ENCODE measurements at regions not wholly inside any gene's neighbourhood (a gene's known extent, or its start where the extent isn't known, plus 50 kb on each side); places are given as distances from the start of the nearest gene placed in this dataset.
A peak's percentile ranks its signal among the peaks of the same experiment; 100 is the strongest.
"Not testable (repeated sequence)": the region's sequence is repeated elsewhere in the genome, so short reads cannot be mapped to it uniquely, and the experiment has no call there.

GRCh38 chr6:26275663-26276062, 89.3 kb upstream of the BTN3A2 start:
- no peak overlapping the region for H3K4me3 ChIP-seq (ENCODE audit: low read depth, low read length)
- in situ Hi-C loops (cut with HindIII; ENCODE audit: low sequenced_read_pairs): no loop called here
- no peak for TF ChIP-seq CTCF (IDR thresholded peaks at IDR 0.05; ENCODE audit: low read depth, low read length)
- no peak for DNase-seq (ENCODE audit: low read depth, low spot score)

GRCh38 chr6:26276841-26277648, 88.0 kb upstream of the BTN3A2 start:
- DNase-seq (ENCODE audit: low read depth, low spot score): no peak
- H3K4me3 ChIP-seq (ENCODE audit: low read depth, low read length): no peak overlapping the region

GRCh38 chr6:26278536-26278935, 86.5 kb upstream of the BTN3A2 start:
- no peak for TF ChIP-seq CTCF (IDR thresholded peaks at IDR 0.05; ENCODE audit: low read depth, low read length)
- DNase-seq (ENCODE audit: low read depth, low spot score): no peak
- in situ Hi-C loops (cut with HindIII; ENCODE audit: low sequenced_read_pairs): no loop called here
- no peak overlapping the region for H3K4me3 ChIP-seq (ENCODE audit: low read depth, low read length)

More at GRCh38 chr6:26276841-26277648, 88.0 kb upstream of the BTN3A2 start:
- no peak for TF ChIP-seq CTCF (IDR thresholded peaks at IDR 0.05; ENCODE audit: low read depth, low read length)
- in situ Hi-C loops (cut with HindIII; ENCODE audit: low sequenced_read_pairs): no loop called here

- in situ Hi-C loops (cut with HindIII; ENCODE audit: low sequenced_read_pairs); DNase-seq (ENCODE audit: low read depth, low spot score); H3K4me3 ChIP-seq (ENCODE audit: low read depth, low read length): not testable (repeated sequence)
These were observed 85.6 kb upstream of the BTN3A2 start for GRCh38 chr6:26279371-26279770.

GRCh38 chr6:26280407-26280806, 84.6 kb upstream of the BTN3A2 start:
- DNase-seq (ENCODE audit: low read depth, low spot score): no peak
- no peak for TF ChIP-seq CTCF (IDR thresholded peaks at IDR 0.05; ENCODE audit: low read depth, low read length)
- in situ Hi-C loops (cut with HindIII; ENCODE audit: low sequenced_read_pairs): no loop called here
- H3K4me3 ChIP-seq (ENCODE audit: low read depth, low read length): no peak overlapping the region

- in situ Hi-C loops (cut with HindIII; ENCODE audit: low sequenced_read_pairs): no loop called here
- H3K4me3 ChIP-seq (ENCODE audit: low read depth, low read length): peak overlapping the region; percentile 83
- TF ChIP-seq CTCF (IDR thresholded peaks at IDR 0.05; ENCODE audit: low read depth, low read length): no peak
- DNase-seq (ENCODE audit: low read depth, low spot score): peak; percentile 74
These were observed 80.4 kb upstream of the BTN3A2 start for GRCh38 chr6:26284537-26285142.

Measured in astrocyte of the spinal cord (primary cell).